ENCODE measurements at regions not wholly inside any gene's neighbourhood (a gene's known extent, or its start where the extent isn't known, plus 50 kb on each side); places are given as distances from the start of the nearest gene placed in this dataset.

DNA sequence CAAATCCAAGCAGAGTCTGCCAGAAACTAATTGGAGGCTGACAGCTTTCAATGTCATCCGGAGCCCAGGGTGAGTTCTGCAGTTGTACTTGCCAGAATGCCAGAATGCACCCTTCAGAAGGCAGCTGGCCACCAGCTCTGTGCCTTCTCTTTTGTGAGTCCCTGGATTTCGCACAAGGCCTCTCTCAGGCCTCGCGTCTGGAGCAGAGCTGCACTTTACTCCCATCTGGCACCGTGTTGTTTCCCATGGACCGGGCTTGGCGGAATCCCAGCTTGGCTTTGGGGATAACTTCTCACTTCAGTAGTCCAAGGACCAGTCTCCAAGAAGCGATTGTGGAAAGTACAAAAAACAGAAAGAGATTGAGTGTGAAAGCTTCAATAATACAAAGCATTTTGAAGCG is 451.3 kb upstream of the KIRREL3 start:
- DNase-seq, result no peak

DNA sequence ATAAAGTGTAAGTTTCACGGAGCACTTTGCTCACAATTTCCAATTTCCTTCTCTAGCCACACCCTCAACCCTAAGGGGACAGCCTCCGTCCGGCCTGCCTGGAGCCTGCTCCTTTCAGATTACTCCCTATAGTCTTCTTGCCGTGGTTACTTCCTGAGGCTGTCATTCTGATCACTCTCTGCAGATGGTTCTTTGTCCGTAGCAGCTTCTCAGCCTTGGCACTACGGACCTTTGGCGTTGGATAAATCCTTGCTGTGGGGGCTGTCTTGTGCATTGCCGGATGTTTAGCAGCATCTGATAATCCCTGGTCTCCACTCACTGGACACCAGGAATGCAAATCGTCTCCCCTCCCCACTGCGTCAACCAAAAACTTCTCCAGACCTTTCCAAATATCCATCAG is 447.5 kb upstream of the KIRREL3 start:
- DNase-seq, result no peak

DNA sequence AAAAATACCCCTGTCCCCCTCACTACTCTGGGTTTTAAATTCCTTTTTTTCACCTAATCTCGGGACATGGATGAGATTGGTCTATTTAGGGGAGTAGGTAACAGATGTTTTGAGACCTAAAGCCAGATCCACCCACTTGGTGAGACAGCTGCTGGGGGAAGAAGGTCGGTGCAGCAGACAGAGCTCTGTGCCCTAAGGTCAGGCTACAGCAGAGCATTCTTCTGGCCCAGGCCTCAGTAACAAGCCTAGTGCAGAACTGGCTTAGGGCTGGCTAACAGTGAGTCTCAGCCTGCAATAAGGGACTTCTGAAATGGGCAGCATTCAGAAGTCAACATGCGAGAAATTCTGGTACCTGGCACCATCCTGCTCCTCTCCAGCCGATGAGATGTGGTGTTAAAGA is 444.9 kb upstream of the KIRREL3 start:
- DNase-seq, result no peak

DNA sequence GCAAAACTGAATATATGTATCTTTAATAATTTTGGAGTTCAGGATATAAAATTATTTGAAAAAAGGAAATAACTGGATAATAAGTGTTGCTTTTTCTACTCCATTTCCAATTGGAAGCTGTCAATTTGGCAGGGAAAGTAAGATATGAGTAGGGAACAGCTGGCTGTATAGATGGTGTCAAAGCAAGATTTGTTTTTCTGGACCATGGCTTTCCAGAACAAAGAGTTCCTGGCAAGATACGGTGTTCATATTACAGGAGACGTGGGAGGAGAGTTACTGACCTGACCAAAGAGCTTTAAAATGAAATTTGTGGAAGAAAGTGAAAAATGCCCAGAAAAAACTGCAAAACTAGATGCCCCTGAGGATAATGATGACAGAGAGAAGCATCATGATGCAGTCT is 442.7 kb upstream of the KIRREL3 start:
- DNase-seq, result no peak

DNA sequence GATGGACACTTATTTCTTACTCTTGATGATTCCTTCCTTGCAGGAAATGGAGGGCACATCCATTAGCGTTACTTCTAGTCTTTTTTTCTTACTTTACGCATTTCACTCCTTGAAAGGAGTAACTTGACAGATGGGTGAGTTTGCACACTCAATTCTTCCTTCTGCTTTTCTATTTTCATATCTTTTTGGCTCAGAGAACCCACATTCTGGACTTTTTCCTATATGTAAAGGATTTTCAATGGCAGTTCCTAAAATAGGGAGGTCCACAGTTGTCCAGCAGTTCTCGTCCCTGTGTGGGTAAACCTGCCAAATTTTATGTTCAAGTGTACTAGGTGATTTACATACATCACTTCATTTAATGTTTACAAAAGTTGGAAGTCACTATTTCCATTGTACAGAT is 440.0 kb upstream of the KIRREL3 start:
- DNase-seq, result no peak

DNA sequence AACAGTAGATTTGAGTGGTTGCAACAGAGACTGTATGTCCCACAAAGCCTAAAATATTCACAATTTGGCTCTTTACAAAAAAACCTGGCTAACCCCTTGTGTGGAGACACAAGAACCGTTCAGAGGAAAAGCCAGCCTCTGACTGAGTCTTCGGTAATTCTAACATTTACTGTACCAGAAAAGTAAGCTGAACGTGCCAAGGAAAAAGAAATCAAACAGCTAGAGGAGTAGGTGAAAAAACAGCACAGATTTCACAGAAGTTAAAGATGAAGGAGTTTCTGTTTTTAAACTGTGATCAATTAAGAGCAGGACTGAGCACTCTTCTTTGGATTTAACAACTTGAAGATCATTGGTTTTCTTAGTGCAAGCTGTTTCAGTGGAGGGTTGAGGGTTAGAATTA is 424.7 kb upstream of the KIRREL3 start:
- DNase-seq, result no peak

DNA sequence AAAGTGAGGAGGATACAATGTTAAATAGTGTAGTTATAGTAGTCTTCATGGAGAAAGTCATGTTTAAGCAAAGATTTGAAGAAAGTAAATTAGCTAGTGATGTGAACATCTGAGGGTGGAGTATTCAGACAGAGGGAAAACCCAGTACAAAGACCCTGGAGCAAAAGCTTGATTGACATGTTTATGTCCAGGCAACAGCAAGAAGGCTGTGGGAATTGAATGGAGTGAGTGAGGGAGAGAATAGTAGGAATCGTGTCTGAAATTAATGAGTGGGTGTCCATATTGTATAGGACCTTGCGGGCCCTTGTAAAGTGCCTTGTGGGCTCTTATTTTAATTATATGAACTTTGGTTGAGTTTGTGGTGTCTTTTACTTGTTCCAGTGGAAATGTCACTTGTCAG is 424.1 kb upstream of the KIRREL3 start:
- DNase-seq, result no peak

DNA sequence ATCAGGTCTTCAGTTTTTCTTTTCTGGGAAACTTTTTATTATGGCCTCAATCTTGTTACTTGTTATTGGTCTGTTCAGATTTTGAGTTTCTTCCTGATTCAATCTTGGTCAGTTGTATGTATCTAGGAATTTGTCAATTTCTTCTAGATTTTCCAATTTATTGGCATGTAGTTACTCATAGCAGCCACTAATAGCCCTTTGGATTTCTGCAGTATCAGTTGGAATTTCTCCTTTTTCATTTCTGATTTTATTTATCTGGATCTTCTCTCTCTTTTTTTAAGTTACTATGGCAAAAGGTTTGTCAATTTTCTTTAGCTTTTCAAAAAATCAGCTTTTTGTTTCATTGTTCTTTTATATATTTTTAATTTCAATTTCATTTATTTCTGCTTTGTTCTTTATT is 419.6 kb upstream of the KIRREL3 start:
- DNase-seq, result no peak

DNA sequence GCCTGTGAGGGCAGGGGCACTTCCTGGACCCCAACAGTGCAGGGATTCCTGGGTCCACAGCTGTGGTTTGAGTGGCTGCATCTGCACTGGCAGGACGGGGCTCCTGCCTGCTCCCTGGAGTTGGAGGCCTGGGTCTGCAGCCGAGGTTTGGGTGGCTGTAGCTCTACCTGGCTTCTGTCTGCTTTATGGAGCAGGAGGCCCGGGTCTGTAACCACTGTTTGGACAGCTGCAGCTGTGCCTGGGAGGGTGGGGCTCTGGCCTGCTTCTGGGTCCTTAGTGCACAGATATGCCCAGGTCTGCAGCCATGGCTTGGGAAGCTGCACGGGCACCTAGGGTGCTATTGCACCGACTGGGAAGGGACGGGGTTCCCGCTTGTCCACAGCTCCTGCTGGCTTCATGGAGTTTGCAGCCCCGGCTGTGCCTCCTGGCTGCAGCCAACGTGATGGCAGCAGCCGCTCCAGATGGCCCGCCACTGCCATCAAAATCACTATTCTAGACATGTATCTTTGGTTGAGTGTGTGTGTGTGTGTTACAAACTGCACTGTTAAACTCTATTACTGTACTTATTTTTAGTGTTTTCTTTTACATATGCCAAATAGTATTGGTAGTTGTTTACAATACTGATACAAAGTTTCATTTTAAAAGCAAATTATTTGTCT is 412.3 kb upstream of the KIRREL3 start:
- no peak for DNase-seq

DNA sequence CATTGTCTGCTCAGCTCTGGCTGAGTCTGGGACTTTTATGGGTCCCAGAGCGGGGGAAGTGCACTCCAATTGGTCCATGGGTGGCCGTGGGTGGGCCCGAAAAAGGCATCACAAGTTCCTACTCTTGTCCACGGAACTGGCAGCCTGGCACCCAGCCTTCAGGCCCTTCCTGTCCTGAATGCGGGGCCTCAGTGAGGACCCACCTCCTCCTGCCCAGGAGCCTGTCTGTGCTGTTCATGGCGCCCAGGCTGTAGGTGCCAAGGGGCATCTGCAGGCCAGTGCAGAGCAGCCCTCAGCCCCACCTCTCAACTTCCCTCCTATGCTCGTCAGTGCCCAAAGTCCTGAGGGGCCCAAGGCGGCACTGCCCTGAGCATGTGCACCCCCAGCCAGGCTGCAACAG is 411.7 kb upstream of the KIRREL3 start:
- no peak for DNase-seq

DNA sequence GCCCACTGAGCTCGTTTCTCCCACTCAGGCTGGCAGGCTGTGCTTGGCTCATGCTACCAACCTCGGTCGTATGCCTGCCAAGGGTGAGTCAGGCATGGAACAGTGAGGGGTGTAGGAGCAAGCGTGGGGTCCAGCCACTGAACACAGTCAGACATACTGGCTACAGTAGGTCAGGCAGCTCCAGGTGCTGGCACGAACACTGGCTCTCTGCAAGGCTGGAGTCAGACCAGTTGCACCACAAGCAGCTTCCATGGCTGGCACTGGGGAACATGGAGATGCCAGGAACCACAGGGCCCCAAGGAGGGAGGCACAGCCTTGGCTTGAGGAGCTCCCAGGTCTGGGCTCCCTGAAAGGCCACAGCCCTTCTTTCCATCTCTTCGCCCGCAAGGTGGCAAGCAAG is 410.7 kb upstream of the KIRREL3 start:
- DNase-seq, result no peak

DNA sequence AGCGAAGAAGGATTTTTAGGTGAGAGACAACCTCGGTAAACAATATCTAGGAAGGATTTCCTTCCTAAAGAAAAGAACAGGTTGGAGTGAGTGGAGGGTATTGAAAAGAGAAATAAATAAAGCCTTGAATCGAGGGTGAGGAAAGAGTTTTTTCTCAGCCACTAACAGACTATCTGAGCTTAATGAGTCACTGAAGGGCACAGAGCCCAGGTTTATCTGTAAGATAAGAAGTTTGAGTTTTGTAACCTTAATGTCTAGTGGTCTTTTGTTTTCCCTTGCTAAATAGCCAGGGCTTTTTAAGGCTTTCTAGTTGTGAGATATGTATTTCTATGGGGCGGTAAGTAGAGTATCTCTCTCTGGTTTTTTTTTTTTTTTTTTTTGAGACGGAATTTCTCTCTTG is 394.5 kb upstream of the KIRREL3 start:
- DNase-seq, result no peak

DNA sequence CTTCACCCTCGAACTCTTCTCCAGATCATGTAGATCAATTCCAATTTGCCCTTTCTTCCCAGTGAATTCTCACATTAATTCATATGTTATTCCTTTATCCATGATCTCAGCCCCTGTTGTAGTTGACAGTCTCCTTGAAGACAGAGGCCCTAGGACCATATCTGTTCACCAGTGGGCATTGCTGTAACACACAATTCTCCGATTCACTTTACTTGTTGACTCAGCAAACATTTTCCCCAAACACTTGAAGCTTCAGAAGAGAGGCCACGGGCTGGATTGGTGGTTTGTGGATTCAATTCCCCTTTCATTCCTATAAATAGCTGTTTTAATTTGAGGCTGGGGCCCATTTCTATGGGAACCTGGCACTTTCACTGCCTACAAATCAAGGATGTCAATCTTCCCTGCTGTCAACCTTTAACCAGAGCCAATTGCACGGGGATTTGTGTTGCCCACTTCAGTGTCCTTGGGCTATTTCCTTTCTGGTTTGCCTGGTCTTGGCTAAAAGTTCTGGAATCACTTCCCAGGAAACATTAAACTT is 393.0 kb upstream of the KIRREL3 start:
- no peak for DNase-seq

DNA sequence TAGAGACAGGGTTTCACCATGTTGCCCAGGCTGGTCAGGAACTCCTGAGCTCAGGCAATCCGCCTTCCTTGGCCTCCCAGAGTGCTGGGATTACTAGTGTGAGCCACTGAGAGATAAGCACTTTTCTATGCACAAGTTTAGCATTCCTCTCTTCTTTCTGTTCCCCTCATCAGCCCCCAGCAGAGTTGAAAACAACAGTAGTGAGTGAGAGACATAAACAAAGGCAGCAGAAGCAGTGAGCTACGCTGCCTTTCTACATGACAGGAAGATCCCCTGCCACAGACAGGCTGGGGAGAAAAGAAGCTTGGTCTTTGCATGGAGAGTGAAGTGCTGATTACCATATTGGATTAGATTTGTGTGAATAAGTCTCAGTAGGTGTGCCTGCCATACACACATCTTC is 392.0 kb upstream of the KIRREL3 start:
- no peak for DNase-seq

DNA sequence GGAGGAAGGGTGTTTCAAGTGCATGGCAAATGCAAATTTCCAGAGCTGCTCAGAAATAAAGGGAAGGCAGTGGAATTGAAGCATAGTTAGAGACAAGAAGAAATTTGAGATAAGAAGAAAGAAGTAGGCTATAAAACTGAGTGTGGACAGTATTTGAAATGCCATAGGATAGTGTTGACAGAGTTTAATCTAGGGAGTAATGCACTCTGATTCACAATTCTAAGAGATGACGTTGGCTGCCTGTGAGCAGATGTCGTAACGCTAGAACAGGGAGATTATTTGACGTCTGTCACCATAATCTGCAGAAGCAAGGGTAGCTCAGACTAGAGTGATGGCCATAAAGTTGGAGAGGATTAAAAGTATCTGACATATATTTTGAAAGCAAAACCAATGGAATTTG is 389.9 kb upstream of the KIRREL3 start:
- no peak for DNase-seq

DNA sequence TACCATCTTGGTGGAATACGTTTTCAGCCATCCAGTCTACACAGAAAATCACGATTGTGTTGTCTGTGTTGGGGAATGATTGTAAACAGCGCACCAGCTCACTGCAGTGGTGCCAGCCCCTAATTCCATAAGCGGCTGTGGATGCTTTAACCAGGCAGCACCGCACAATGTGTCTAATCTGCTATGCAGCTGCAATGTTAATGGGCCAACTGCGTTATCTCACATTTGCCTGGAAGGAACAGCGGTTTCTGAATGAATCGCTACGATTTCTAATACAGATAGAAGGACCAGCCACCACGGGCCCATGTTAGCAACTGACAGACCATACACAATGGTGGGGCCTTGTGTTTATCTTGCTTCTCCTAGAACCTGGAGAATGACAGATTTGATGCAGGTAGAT is 384.5 kb upstream of the KIRREL3 start:
- no peak for DNase-seq

DNA sequence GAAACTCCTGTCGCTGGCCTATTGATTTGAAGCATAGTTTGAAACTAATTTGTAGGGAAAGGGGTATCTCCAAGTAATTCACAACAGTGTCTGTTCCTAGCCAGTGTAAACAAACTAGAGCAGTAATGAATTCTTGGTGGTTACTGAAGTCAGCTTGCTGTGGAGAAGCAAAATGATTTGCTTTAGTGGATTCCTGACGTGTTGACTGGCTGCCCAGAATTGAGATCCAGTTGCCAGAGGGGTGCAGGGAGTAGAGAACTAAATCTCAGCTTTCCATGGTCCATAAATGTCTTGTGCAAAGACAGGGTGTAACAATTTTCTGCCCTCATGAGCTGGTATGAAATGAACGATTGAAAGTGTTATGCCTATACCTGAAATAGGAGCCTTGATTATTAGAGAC is 382.5 kb upstream of the KIRREL3 start:
- no peak for DNase-seq

DNA sequence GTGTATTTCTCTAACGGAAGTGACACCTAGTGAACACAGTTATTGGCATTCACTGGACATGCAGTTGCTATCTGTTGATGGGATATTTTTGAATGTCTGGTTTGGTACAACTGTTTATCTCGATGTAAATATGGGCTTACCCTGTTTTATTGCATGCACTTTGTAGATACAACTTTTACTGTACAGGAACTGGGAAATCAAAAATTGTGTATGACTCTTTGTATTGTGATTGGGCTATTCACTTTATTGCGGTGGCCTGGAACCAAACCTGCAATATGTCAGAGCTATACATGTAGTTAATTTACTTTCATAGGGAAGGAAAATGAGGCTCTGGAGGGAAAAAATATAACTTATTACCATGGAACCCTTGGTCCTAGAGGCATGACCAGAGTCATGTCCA is 380.7 kb upstream of the KIRREL3 start:
- DNase-seq, result no peak

DNA sequence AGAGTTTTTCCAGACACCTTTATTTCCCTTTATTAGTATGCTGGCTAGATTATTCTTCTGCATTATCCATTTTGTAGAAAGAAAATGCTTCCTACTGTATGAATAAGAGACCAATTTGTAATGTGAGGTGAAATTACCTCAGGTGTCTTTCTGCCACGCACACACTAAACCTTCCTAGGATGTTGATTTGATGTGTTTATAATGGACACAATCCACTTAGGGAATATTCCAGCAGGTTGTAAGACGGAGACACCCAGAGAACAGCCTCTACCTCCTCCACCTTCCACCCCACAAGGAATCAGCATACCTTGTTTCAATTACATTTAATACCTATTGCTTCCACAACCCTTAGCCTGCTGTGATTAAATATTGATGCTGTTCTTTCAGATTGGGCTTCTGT is 379.1 kb upstream of the KIRREL3 start:
- no peak for DNase-seq

DNA sequence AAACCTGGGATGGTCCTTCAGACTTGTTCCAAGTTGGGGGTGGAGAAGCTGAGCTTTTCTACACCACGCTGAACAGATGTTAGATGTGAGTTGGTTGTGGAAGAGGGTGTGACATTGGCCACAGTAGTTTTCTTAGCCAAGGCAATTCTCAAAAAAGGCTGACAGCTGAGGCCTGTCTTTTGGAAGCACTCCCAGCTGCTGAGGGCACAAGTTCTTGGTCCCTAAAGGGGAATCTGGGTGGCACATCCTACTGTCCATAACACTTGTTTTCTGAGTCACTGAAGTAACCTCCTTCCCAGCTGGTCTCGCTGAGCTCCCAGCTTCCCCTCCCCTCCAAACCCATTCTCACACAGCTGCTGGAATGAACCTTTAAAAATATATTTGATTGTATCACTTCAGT is 375.7 kb upstream of the KIRREL3 start:
- DNase-seq, result no peak

DNA sequence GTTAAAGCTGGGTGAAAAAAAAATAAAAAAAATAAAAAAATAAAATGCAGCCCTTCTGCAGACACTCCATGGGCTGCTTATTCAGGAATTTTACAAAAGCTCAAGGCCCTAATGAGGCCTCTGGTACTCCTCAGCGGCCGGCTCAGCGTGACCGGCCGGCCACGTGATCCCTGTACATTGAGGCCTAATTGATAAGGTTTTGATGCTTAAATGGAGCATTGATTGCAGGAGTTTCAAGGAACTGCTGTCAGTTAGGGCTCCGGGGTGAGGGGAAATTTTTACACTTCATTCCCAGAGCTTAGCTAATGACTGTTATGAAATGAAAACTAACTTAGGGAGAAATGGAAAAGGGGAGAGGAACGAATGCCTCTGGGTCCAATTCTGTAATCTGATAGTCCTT is 368.8 kb upstream of the KIRREL3 start:
- DNase-seq, result no peak

DNA sequence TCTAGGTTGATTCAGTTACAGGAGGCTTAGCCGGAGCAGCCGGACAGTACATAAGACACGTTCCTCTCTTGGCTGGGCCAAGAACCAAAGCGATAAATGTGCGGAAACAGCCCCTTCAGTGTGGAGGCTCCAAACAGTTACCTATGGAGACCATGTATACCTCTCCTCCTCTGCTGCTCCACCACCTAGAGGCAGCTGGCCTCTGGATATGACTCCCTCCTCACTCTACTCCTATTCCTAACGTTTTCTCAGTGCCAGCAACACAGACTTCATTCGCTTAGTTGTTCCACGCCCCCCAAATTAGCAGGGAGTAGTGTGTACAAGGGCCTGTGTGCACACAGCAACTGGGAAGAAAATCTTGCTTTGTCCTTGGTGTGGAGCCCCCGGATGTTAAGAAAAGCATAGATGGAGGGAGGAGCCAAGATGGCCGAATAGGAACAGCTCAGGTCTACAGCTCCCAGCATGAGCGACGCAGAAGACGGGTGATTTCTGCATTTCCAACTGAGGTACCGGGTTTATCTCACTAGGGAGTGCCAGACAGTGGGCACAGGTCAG is 362.3 kb upstream of the KIRREL3 start:
- no peak for DNase-seq

DNA sequence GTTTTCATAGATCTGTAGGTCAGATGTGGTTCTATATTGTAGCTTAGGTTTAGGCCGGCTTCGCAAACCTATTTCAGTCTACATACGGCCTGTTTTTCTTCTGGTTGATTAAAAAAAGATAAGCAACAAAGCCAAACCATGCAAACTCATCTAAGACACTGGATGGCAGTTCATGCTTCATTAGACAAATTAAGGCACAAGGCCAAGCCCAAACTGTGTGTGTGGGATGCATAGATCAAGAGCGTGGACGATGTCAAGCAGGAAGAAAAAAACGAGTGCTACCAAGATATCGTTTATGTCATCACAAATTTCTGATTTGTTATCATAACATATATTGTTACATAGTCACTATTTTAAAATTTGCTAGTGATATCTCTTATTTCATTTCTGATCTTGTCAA is 357.6 kb upstream of the KIRREL3 start:
- no peak for DNase-seq

DNA sequence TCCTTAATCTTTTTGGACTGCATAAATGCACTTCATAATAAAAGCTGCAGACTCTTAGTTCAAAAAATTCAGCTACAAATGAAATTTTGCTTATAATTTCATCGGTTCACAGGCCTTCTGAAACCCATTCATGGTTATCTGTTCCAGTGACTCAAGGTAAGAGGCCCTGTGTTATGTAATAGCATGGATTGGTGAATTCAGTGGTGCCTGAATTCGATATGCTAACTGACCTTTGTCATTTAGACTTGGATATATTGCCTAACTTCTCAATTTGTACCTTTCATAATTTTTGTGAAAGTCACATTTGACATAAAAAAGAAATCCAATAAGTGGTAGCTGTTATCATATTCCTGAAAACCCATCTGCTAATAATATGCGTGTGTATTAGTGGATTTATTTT is 349.9 kb upstream of the KIRREL3 start:
- no peak for DNase-seq

DNA sequence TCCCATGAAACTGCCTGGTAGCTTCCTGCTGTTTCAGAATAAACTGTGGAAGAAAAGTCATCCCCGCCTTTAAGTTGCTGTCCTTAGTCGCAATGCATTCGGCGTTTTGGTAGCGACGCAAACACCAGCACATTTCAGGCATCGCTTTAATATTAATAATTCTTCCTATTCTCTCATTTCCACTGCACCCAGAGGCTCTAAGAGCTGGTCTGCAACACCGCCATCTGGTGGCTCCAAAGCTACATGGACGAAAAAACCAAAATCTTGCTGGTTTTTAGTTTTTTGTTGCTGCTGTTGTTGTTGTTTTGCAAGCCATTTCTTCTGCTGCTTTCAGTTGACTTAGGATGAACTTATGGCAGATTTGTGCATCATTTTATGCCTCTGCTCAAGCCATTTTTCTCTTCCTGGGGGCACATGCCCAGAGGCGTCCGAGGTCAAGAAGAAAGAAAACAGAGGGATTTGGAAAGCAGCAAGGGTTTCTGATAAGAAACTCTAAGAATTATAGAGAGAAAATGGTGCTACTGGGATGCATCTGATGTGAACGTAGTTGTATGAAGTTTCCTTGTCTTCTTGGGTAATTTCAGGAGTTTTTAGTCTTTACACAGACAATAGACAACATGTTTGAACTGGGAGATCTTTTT is 345.4 kb upstream of the KIRREL3 start:
- peak; percentile 13 for DNase-seq
